ENCODE measurements at regions not wholly inside any gene's neighbourhood (a gene's known extent, or its start where the extent isn't known, plus 50 kb on each side); places are given as distances from the start of the nearest gene placed in this dataset.

GRCh38 chr16:16937576-16937975, 533.2 kb downstream of the XYLT1 start:
- TF ChIP-seq CTCF (IDR thresholded peaks at IDR 0.05) (no peak), POLR2A (IDR thresholded peaks at IDR 0.05) (no peak)
